Head of caudate nucleus (tissue), 42 donors: ENCODE measurements at regions not wholly inside any gene's neighbourhood (a gene's known extent, or its start where the extent isn't known, plus 50 kb on each side); places are given as distances from the start of the nearest gene placed in this dataset.

ENCODE experiments used
- DNase-seq, 42 donors: peaks; one replicate each; pipeline versions ENCODE4 v3.0.0 to v3.0.0-alpha.2; 2020 to 2021; ENCODE audit warnings: mixed read lengths in 7 of 42
- intact Hi-C: fragments of 100-400 bp; cut with DNase I; formaldehyde crosslinking; loops from one replicate; pipeline ENCODE4 v1.15.0; 2022

DNA sequence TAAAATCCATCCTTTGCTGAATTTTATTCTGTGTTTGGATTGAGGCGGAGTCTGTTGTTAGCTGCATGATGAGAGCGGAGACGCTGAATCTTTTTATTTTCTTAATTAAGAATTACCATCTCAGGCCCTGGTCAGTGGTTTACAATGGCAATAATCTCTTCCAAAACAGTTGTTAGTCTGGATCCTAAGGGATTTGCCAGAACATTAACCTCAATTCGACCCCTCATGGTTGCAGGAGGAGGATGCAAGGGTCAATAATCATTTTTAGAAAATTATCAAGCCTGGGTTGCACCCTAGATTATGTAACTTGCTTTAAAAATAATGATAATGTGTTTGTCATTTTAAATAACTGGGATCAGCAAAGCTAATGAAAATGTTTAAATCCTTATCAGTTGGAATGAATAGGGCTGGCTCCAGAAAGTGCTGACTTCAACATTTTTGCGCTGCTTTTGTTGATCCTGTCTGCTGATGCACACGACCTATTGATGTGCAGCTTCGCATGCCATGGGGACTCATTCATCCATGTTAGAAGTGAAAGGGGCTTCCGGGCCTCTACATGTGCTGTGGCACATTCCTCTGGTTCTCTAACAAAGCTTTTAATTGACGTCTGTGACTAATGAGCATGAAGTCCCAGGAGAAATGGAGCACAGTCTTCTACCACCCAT, 80.7 kb upstream of the KIAA1217 start:
- no peak for DNase-seq
- intact Hi-C loops = no loop called here

GRCh38 chr10:24132741-24133140, 76.2 kb upstream of the KIAA1217 start:
- intact Hi-C loops = no loop called here
- no peak for DNase-seq

GRCh38 chr10:24133835-24134234, 75.1 kb upstream of the KIAA1217 start:
- intact Hi-C loops = no loop called here
- no peak for DNase-seq

GRCh38 chr10:24136070-24136469, 72.9 kb upstream of the KIAA1217 start:
- no peak for DNase-seq
- intact Hi-C loops = no loop called here

GRCh38 chr10:24147321-24147720, 61.6 kb upstream of the KIAA1217 start:
- intact Hi-C loops = no loop called here
- DNase-seq = no peak

GRCh38 chr10:24149640-24150039, 59.3 kb upstream of the KIAA1217 start:
- intact Hi-C loops = no loop called here
- DNase-seq = no peak

GRCh38 chr10:24150853-24151252, 58.1 kb upstream of the KIAA1217 start:
- DNase-seq = no peak
- intact Hi-C loops = no loop called here

DNA sequence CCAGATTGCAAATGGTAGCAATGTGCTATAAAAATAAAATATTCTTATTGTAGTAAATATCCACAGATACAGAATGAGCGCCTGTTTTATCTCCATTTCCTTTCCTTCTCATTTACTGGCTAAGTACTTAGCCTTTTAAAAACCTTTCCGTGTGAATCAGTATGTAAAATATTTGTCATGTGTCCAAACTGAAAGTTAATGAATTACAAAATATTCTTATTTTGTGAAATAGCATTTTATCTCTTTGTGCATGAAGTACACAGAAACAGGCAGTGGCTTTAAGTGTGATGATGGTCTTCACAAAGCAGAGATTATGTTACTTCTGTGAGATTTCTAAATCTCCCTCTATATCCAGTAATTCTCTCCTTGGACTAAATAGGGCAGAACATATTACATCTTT, 56.7 kb upstream of the KIAA1217 start:
- DNase-seq = no peak
- intact Hi-C loops = no loop called here

DNA sequence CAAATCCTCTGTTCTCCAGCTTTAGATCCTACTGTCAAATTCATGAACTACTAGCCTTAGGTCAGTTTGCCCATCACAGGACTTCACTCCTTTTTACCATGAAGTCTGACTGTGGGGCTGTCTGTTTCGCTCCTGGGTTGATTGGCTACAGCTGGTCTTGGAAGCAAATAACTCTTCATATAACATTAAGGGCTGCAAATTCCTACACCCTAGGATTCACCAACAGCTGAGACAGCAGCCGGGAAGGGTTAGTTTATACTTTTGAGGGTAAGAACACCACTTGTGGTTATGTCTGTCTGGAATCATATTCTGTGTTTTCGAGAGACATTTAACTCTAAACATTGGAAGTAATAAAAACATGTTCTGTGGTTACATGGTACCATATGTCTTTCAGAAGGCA, 55.9 kb upstream of the KIAA1217 start:
- no peak for DNase-seq
- intact Hi-C loops = no loop called here

- DNase-seq = no peak
These were observed 55.4 kb upstream of the KIAA1217 start for GRCh38 chr10:24153537-24153936.

GRCh38 chr10:24156686-24157085, 52.3 kb upstream of the KIAA1217 start:
- intact Hi-C loops = no loop called here
- no peak for DNase-seq

More at GRCh38 chr10:24153537-24153936, 55.4 kb upstream of the KIAA1217 start:
- intact Hi-C loops = no loop called here

DNA sequence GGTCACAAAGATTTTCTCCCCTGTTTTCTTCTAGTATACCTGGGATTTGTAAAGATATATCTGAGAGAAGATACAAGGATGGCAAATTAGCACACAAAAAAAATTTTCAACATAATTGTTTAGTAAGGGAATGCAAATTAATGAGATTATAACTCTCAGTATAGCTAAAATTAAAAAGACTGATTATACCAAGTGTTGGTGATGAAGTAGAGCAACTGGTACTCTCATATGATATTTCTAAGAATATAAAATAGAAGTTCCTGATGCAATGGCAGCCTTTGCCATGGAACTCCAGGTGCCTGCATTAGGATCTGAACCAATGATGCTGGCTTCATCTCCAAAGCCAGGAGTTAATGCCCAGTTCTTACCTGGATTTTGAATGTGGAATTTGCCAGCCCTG, 51.4 kb upstream of the KIAA1217 start:
- no peak for DNase-seq
- intact Hi-C loops = no loop called here
